GM12878 (cell line): ENCODE measurements at regions not wholly inside any gene's neighbourhood (a gene's known extent, or its start where the extent isn't known, plus 50 kb on each side); places are given as distances from the start of the nearest gene placed in this dataset.

Experiments used
- BRCA1 ChIP-seq: IDR thresholded peaks from 2 replicates; pipeline ENCODE4 v1.6.1; 2011; ENCODE audit warnings: low read depth, low read length, improper control_type of control experiment
- CTCF ChIP-seq, 3 experiments: IDR thresholded peaks in 2 of 3; conservative IDR thresholded peaks in 1 of 3; 2 replicates each; pipeline ENCODE4 v1.5.1; 2011; ENCODE audit warnings: low read depth in 3 of 3, low read length in 3 of 3, mild to moderate bottlenecking in 3 of 3, control low read depth in 2 of 3, moderate library complexity in 2 of 3, inconsistent platforms in 1 of 3, mixed read lengths in 1 of 3; ENCODE audit not compliant: control insufficient read depth in 2 of 3, insufficient read depth in 1 of 3; ENCODE audit errors: extremely low read depth in 1 of 3
- EED ChIP-seq: sonication (generic); IDR thresholded peaks from 2 replicates; pipeline ENCODE4 v1.6.1; 2016; ENCODE audit warnings: antibody characterized with exemption, low read depth
- MLLT1 ChIP-seq: fragments of 450-650 bp; IDR thresholded peaks from 2 replicates; pipeline ENCODE4 v1.6.1; 2016; ENCODE audit warnings: mild to moderate bottlenecking
- REST ChIP-seq: IDR thresholded peaks from 2 replicates; pipeline ENCODE4 v1.6.1; 2012; ENCODE audit warnings: mild to moderate bottlenecking, low read depth, low read length
- SMAD5 ChIP-seq: IDR thresholded peaks from 2 replicates; pipeline ENCODE4 v1.6.1; 2016; ENCODE audit warnings: antibody characterized with exemption, low read depth

- TF ChIP-seq BRCA1: no peak
- no peak for TF ChIP-seq CTCF (IDR thresholded peaks at IDR 0.05 in 2 of 3, conservative IDR thresholded peaks at IDR 0.05 in 1 of 3; ENCODE audit: control insufficient read depth in 2 of 3, extremely low read depth in 1 of 3, insufficient read depth in 1 of 3, low read depth in 3 of 3, low read length in 3 of 3)
- no peak for TF ChIP-seq MLLT1
- TF ChIP-seq SMAD5: no peak
- TF ChIP-seq EED: no peak
- TF ChIP-seq REST: no peak
Measured at GRCh38 chr12:88867510-88867909, 287.2 kb upstream of the KITLG start (continued).
